K562 (cell line): ENCODE measurements at regions not wholly inside any gene's neighbourhood (a gene's known extent, or its start where the extent isn't known, plus 50 kb on each side); places are given as distances from the start of the nearest gene placed in this dataset.

Source experiments
- ATAC-seq: fragments of 200-7000 bp; cut with Tn5 transposase; 3 replicates; pipeline ENCODE4 v1.9.1; 2020; ENCODE audit warnings: moderate library complexity
- BruUV-seq: library from RNA; stranded (reverse); fragments of 400-500 nt; replicated peaks from 2 replicates; lab custom pipeline; 2021; lab: Mats Ljungman, UMichigan
- CTCF ChIA-PET: fragments of 300-600 bp; formaldehyde crosslinking; extraction: SDS; loops from one replicate; lab custom pipeline; 2021; ENCODE audit warnings: low intra/inter-chr PET ratio; lab: Yijun Ruan, JAX
- POLR2A ChIA-PET: fragments of 300-600, 350-650 bp; sonication (Branson Sonifier 250); formaldehyde crosslinking; extraction: SDS; loops from one replicate; lab custom pipeline; 2021; ENCODE audit warnings: antibody characterized with exemption, inconsistent platforms; lab: Yijun Ruan, JAX
- DNase-seq, 4 experiments: peaks; one replicate each; pipeline versions ENCODE4 v3.0.0 to v3.0.0-alpha.2; 2011 to 2018; ENCODE audit warnings: low spot score in 3 of 4, mixed read lengths in 3 of 4; ENCODE audit errors: extremely low read depth in 1 of 4
- FAIRE-seq: peaks from 2 replicates; lab custom pipeline; 2011; peaks lifted over from hg19 to GRCh38; lab: Jason Lieb, UNC
- H2AFZ ChIP-seq: 2 replicates; pipeline ENCODE4 v1.6.0; 2011; ENCODE audit warnings: low read depth, low read length, control low read depth, inconsistent platforms
- H3K27ac ChIP-seq: fragments of 200-600 bp; 3 replicates; pipeline ENCODE4 v1.8.0; 2011; ENCODE audit warnings: low read depth, mild to moderate bottlenecking, control low read depth, inconsistent platforms, low read length, moderate library complexity, mixed read lengths; ENCODE audit errors: extremely low read depth
- H3K27me3 ChIP-seq, 2 experiments: fragments of 300-600 bp in 1 of 2; 2 replicates in 1 of 2; 3 replicates in 1 of 2; pipeline versions ENCODE4 v1.6.0 to v1.8.0; 2011; ENCODE audit warnings: inconsistent platforms in 2 of 2, low read length in 2 of 2, mild to moderate bottlenecking in 1 of 2, mixed read lengths in 1 of 2, moderate library complexity in 1 of 2; ENCODE audit not compliant: control insufficient read depth in 2 of 2, insufficient read depth in 2 of 2
- H3K36me3 ChIP-seq: fragments of 300-600 bp; 3 replicates; pipeline ENCODE4 v1.8.0; 2011; ENCODE audit warnings: mild to moderate bottlenecking, low read length, inconsistent platforms; ENCODE audit not compliant: control insufficient read depth, insufficient read depth
- H3K4me1 ChIP-seq, 2 experiments: fragments of 200-600 bp in 1 of 2; replicated peaks in 1 of 2; 2 replicates in 1 of 2; 3 replicates in 1 of 2; pipeline versions ENCODE4 v1.5.1 to v1.8.0; 2011; ENCODE audit warnings: inconsistent platforms in 2 of 2, low read length in 2 of 2, mild to moderate bottlenecking in 1 of 2, mixed read lengths in 1 of 2, moderate library complexity in 1 of 2; ENCODE audit not compliant: control insufficient read depth in 2 of 2, insufficient read depth in 2 of 2
- H3K4me2 ChIP-seq: 2 replicates; pipeline ENCODE4 v1.6.1; 2011; ENCODE audit warnings: low read length, control low read depth, inconsistent platforms, mixed read lengths; ENCODE audit not compliant: insufficient read depth
- H3K4me3 ChIP-seq: fragments of 200-600 bp; sonication (generic), shearing (Covaris generic); 2 replicates; pipeline ENCODE4 v1.5.1; 2016; ENCODE audit warnings: control low read depth, inconsistent platforms
- H3K79me2 ChIP-seq: fragments of 200-600 bp; 3 replicates; pipeline ENCODE4 v1.8.0; 2011; ENCODE audit warnings: low read length, inconsistent platforms; ENCODE audit not compliant: control insufficient read depth, insufficient read depth
- H3K9ac ChIP-seq, 2 experiments: 2 replicates each; pipeline versions ENCODE4 v1.6.0 to v1.6.1; 2011; ENCODE audit warnings: low read depth in 2 of 2, low read length in 2 of 2, control low read depth in 1 of 2, inconsistent platforms in 1 of 2, mild to moderate bottlenecking in 1 of 2, mixed read lengths in 1 of 2; ENCODE audit not compliant: insufficient read depth in 1 of 2
- H3K9me1 ChIP-seq: one replicate; pipeline ENCODE4 v1.6.0; 2011; ENCODE audit warnings: inconsistent platforms, mild to moderate bottlenecking, low read length, moderate library complexity; ENCODE audit not compliant: control insufficient read depth, insufficient read depth
- H3K9me3 ChIP-seq: replicated peaks from 2 replicates; pipeline ENCODE4 v1.5.1; 2011; ENCODE audit warnings: low read depth, low read length, inconsistent platforms; ENCODE audit not compliant: control insufficient read depth, insufficient read depth
- H4K20me1 ChIP-seq: replicated peaks from 2 replicates; pipeline ENCODE4 v1.6.1; 2011; ENCODE audit warnings: low read length, inconsistent platforms, mixed read lengths; ENCODE audit not compliant: control insufficient read depth, insufficient read depth
- ARHGAP35 ChIP-seq: fragments of 450-650 bp; IDR thresholded peaks from 2 replicates; pipeline ENCODE4 v1.6.1; 2018; ENCODE audit not compliant: partially characterized antibody
- CBX5 ChIP-seq: IDR thresholded peaks from 2 replicates; pipeline ENCODE4 v1.6.1; 2014; ENCODE audit warnings: low read depth, borderline replicate concordance
- CHD4 ChIP-seq: fragments of 200-600 bp; sonication (generic); IDR thresholded peaks from 3 replicates; pipeline ENCODE4 v1.6.1; 2012; ENCODE audit warnings: low read depth, mild to moderate bottlenecking, mixed read lengths, low read length, inconsistent platforms; ENCODE audit not compliant: insufficient read depth, insufficient replicate concordance, poor library complexity, severe bottlenecking
- CREB3 ChIP-seq: fragments of 450-650 bp; conservative IDR thresholded peaks from 2 replicates; pipeline ENCODE4 v1.6.1; 2016; ENCODE audit warnings: missing genetic modification characterization, low read depth, mild to moderate bottlenecking, missing compliant biosample characterization, moderate library complexity
- CSDE1 ChIP-seq, 2 experiments: fragments of 450-650 bp; IDR thresholded peaks; 2 replicates each; pipeline ENCODE4 v1.6.1; 2016; ENCODE audit warnings: mild to moderate bottlenecking in 1 of 2
- E2F8 ChIP-seq: fragments of 450-650 bp; IDR thresholded peaks from 2 replicates; pipeline ENCODE4 v1.7.1; 2018; ENCODE audit warnings: mild to moderate bottlenecking, low read depth; ENCODE audit not compliant: partially characterized antibody
- FOXJ2 ChIP-seq: fragments of 200-800 bp; sonication (Bioruptor generic); IDR thresholded peaks from 2 replicates; pipeline ENCODE4 v1.6.1; 2016; ENCODE audit warnings: missing genetic modification characterization, missing compliant biosample characterization
- MCM3 ChIP-seq: fragments of 450-650 bp; IDR thresholded peaks from 2 replicates; pipeline ENCODE4 v1.6.1; 2016
- NRF1 ChIP-seq, 2 experiments: fragments of 450-650 bp; IDR thresholded peaks in 1 of 2; conservative IDR thresholded peaks in 1 of 2; 2 replicates each; pipeline ENCODE4 v1.6.1; 2014; ENCODE audit warnings: mild to moderate bottlenecking in 2 of 2
- PHB ChIP-seq: fragments of 250-450 bp; sonication (Bioruptor Pico); IDR thresholded peaks from 2 replicates; pipeline ENCODE4 v1.5.0; 2021
- PHB2 ChIP-seq: fragments of 450-650 bp; IDR thresholded peaks from 2 replicates; pipeline ENCODE4 v1.6.1; 2017; ENCODE audit warnings: low read depth
- SIN3A ChIP-seq, 2 experiments: fragments of 150-350 bp in 1 of 2; IDR thresholded peaks; 2 replicates each; pipeline ENCODE4 v1.6.1; 2011 to 2016; ENCODE audit warnings: borderline replicate concordance in 2 of 2, low read depth in 2 of 2, low read length in 2 of 2, mild to moderate bottlenecking in 2 of 2, moderate library complexity in 2 of 2; ENCODE audit not compliant: control insufficient read depth in 1 of 2
- TRIM28 ChIP-seq: fragments of 450-650 bp; IDR thresholded peaks from 2 replicates; pipeline ENCODE4 v1.6.1; 2017
- ZNF274 ChIP-seq: IDR thresholded peaks from 2 replicates; pipeline ENCODE4 v1.6.1; 2011; ENCODE audit warnings: low read depth, mild to moderate bottlenecking, low read length, moderate library complexity, borderline replicate concordance
- ZNF347 ChIP-seq: fragments of 450-650 bp; formaldehyde crosslinking; IDR thresholded peaks from 2 replicates; pipeline ENCODE4 v1.4.0; 2020; ENCODE audit warnings: low read depth, mild to moderate bottlenecking, moderate library complexity
- ZNF79 ChIP-seq: fragments of 250-450 bp; sonication (Bioruptor Pico); IDR thresholded peaks from 2 replicates; pipeline ENCODE4 v1.4.0; 2020; ENCODE audit warnings: low read depth, mild to moderate bottlenecking, moderate library complexity
- WGBS: fragments of 100-300 bp; shearing (Covaris generic); methylation state at CpG from one replicate; pipeline ENCODE4 v1.1.6; 2016; ENCODE audit warnings: low coverage, mixed read lengths; ENCODE audit not compliant: insufficient coverage; ENCODE audit errors: missing lambda C conversion rate; 5-methylcytosine and 5-hydroxymethylcytosine counted together
- in situ Hi-C: fragments of 300-500 bp; cut with MboI; formaldehyde crosslinking; loops from 4 replicates; pipeline ENCODE4 v1.15.0; 2018; ENCODE audit warnings: inconsistent platforms, mixed read lengths
- intact Hi-C: fragments of 100-400 bp; cut with micrococcal nuclease; formaldehyde crosslinking; loops from 2 replicates; pipeline ENCODE4 v1.14.2; 2022

- WGBS: 0% methylated on average over 3 of the region's 8 CpGs
- POLR2A ChIA-PET: no interaction called here
- FAIRE-seq: no peak
Measured at GRCh38 chr22:48659404-48659996, 1168.2 kb downstream of the BRD1 start.

More at GRCh38 chr22:48659404-48659996, 1168.2 kb downstream of the BRD1 start:
- Histone ChIP-seq H3K36me3 (no peaks in the 10 kb centered on the region), H3K9ac (no peak overlapping the region), H3K79me2 (no peaks in the 10 kb centered on the region), H2AFZ (no peak overlapping the region), H3K9me3 (no peaks in the 10 kb centered on the region), H3K27me3 (no peaks in the 10 kb centered on the region; a peak in 1 of 5 replicates), H3K9me1 (no peaks in the 10 kb centered on the region), H3K27ac (no peak overlapping the region), H3K4me3 (no peak overlapping the region), H3K4me1 (no peaks in the 10 kb centered on the region), H3K4me2 (no peak overlapping the region), H4K20me1 (no peaks in the 10 kb centered on the region)
- BruUV-seq: no TSS peak
- TF ChIP-seq CSDE1 (IDR thresholded peaks at IDR 0.05) (no peak), TRIM28 (no peak), E2F8 (no peak), FOXJ2 (tag) (no peak), SIN3A (IDR thresholded peaks at IDR 0.05; ENCODE audit: borderline replicate concordance in 2 of 2, control insufficient read depth in 1 of 2, low read depth in 2 of 2, low read length in 2 of 2) (no peak), ARHGAP35 (no peak), ZNF347 (CRISPR knock-in tag) (no peak), PHB (CRISPR knock-in tag) (no peak), ZNF274 (no peak), CREB3 (tag) (no peak), MCM3 (no peak), CHD4 (no peak), CBX5 (no peak), NRF1 (conservative IDR thresholded peaks at IDR 0.05 in 1 of 2, IDR thresholded peaks at IDR 0.05 in 1 of 2) (no peak), ZNF79 (CRISPR knock-in tag) (no peak), PHB2 (no peak)
- DNase-seq (no peak), ATAC-seq (no peak)
- CTCF ChIA-PET: no interaction called here
- intact Hi-C loops (no loop called here), in situ Hi-C loops (no loop called here)
